HCT116 (cell line): ENCODE measurements at regions not wholly inside any gene's neighbourhood (a gene's known extent, or its start where the extent isn't known, plus 50 kb on each side); places are given as distances from the start of the nearest gene placed in this dataset.

Source experiments
- ATAC-seq: fragments of 200-7000 bp; cut with Tn5 transposase; 2 replicates; pipeline ENCODE4 v1.9.1; 2020; ENCODE audit warnings: mild to moderate bottlenecking, moderate library complexity
- BruUV-seq: library from RNA; stranded (reverse); fragments of 400-500 nt; replicated peaks from 2 replicates; lab custom pipeline; 2021; lab: Mats Ljungman, UMichigan
- CTCF ChIA-PET: fragments of 300-600 bp; sonication (Branson Sonifier 250); formaldehyde crosslinking; loops from one replicate; lab custom pipeline; 2021; ENCODE audit warnings: antibody characterized with exemption; lab: Charles Lee
- POLR2A ChIA-PET: fragments of 300-600, 350-600 bp; sonication (Branson Sonifier 250); formaldehyde crosslinking; loops from one replicate; lab custom pipeline; 2021; ENCODE audit warnings: antibody characterized with exemption; lab: Charles Lee
- RAD21 ChIA-PET, 2 experiments: fragments of 300-600 bp; sonication (Branson Sonifier 250); formaldehyde crosslinking; loops; one replicate each; lab custom pipeline; 2023; ENCODE audit warnings: low total read pairs in 2 of 2; ENCODE audit not compliant: uncharacterized antibody in 2 of 2, unreplicated experiment in 2 of 2, low non-redundant PET in 1 of 2; lab: Charles Lee
- DNase-seq: peaks from one replicate; pipeline ENCODE4 v3.0.0-alpha.2; 2010; ENCODE audit warnings: low read depth, low spot score
- H2AFZ ChIP-seq: fragments of 200-600 bp; shearing (Covaris generic), sonication (generic); 2 replicates; pipeline ENCODE4 v1.6.1; 2017; ENCODE audit warnings: low read depth, mixed run types, mixed read lengths, antibody characterized with exemption, low read length; ENCODE audit not compliant: poor library complexity, severe bottlenecking
- H3K27ac ChIP-seq: 2 replicates; pipeline ENCODE4 v1.5.1; 2012; ENCODE audit warnings: low read depth, low read length
- H3K27me3 ChIP-seq: fragments of 200-600 bp; sonication (generic); 2 replicates; pipeline ENCODE4 v1.6.1; 2016; ENCODE audit warnings: mixed run types, low read length, mixed read lengths; ENCODE audit not compliant: insufficient read depth
- H3K36me3 ChIP-seq, 2 experiments: fragments of 200-500 bp in 1 of 2; fragments of 200-600 bp in 1 of 2; sonication (Bioruptor generic) in 1 of 2; sonication (generic) in 1 of 2; 2 replicates each; pipeline versions ENCODE4 v1.5.1 to v1.6.1; 2014 to 2016; ENCODE audit warnings: low read length in 2 of 2, inconsistent platforms in 1 of 2, mixed read lengths in 1 of 2, mixed run types in 1 of 2; ENCODE audit not compliant: insufficient read depth in 2 of 2, control insufficient read depth in 1 of 2
- H3K4me1 ChIP-seq, 2 experiments: fragments of 200-600 bp in 1 of 2; sonication (generic) in 1 of 2; 2 replicates each; pipeline versions ENCODE4 v1.5.1 to v1.6.1; 2012 to 2017; ENCODE audit warnings: low read length in 2 of 2, inconsistent platforms in 1 of 2, mild to moderate bottlenecking in 1 of 2, mixed read lengths in 1 of 2, mixed run types in 1 of 2, moderate library complexity in 1 of 2; ENCODE audit not compliant: insufficient read depth in 2 of 2, control insufficient read depth in 1 of 2
- H3K4me2 ChIP-seq: fragments of 200-600 bp; sonication (generic); 2 replicates; pipeline ENCODE4 v1.6.1; 2017; ENCODE audit warnings: mixed run types, low read length, mixed read lengths
- H3K4me3 ChIP-seq, 2 experiments: fragments of 200-600 bp in 1 of 2; sonication (generic) in 1 of 2; replicated peaks in 1 of 2; 2 replicates each; pipeline ENCODE4 v1.5.1; 2011 to 2016; ENCODE audit warnings: low read length in 2 of 2, control low read depth in 1 of 2, low read depth in 1 of 2, mild to moderate bottlenecking in 1 of 2, mixed read lengths in 1 of 2, mixed run types in 1 of 2
- H3K79me2 ChIP-seq: fragments of 200-600 bp; sonication (generic); 2 replicates; pipeline ENCODE4 v1.6.1; 2017; ENCODE audit warnings: mild to moderate bottlenecking, mixed run types, low read length, moderate library complexity, mixed read lengths; ENCODE audit not compliant: insufficient read depth
- H3K9ac ChIP-seq: fragments of 200-600 bp; sonication (generic); 2 replicates; pipeline ENCODE4 v1.6.1; 2016; ENCODE audit warnings: low read length, mixed read lengths
- H3K9me2 ChIP-seq: fragments of 200-600 bp; sonication (generic), shearing (Covaris generic); 2 replicates; pipeline ENCODE4 v1.6.1; 2017; ENCODE audit warnings: mixed run types, mild to moderate bottlenecking, moderate library complexity; ENCODE audit not compliant: insufficient read depth
- H3K9me3 ChIP-seq, 2 experiments: fragments of 200-500 bp in 1 of 2; fragments of 200-600 bp in 1 of 2; sonication (Bioruptor generic) in 1 of 2; sonication (generic) in 1 of 2; 2 replicates each; pipeline ENCODE4 v1.6.1; 2014 to 2017; ENCODE audit warnings: low read length in 2 of 2, mixed read lengths in 2 of 2, inconsistent platforms in 1 of 2, low read depth in 1 of 2, mild to moderate bottlenecking in 1 of 2, mixed run types in 1 of 2, moderate library complexity in 1 of 2; ENCODE audit not compliant: control insufficient read depth in 1 of 2, insufficient read depth in 1 of 2
- H4K20me1 ChIP-seq: fragments of 200-600 bp; sonication (generic), shearing (Covaris generic); 2 replicates; pipeline ENCODE4 v1.6.1; 2017; ENCODE audit warnings: mixed run types, mild to moderate bottlenecking, moderate library complexity; ENCODE audit not compliant: insufficient read depth
- CBX3 ChIP-seq: IDR thresholded peaks from 2 replicates; pipeline ENCODE4 v1.6.1; 2012; ENCODE audit warnings: low read depth
- CEBPB ChIP-seq: IDR thresholded peaks from 2 replicates; pipeline ENCODE4 v1.6.1; 2012; ENCODE audit warnings: low read depth
- EGR1 ChIP-seq: IDR thresholded peaks from 2 replicates; pipeline ENCODE4 v1.6.1; 2012; ENCODE audit warnings: low read depth
- EZH2 ChIP-seq: fragments of 200-600 bp; sonication (generic); IDR thresholded peaks from 2 replicates; pipeline ENCODE4 v1.6.1; 2017; ENCODE audit warnings: antibody characterized with exemption, mixed run types
- POLR2A ChIP-seq: IDR thresholded peaks from 2 replicates; pipeline ENCODE4 v1.7.0; 2011; ENCODE audit warnings: borderline replicate concordance; ENCODE audit not compliant: insufficient read depth, insufficient read length; ENCODE audit errors: extremely low read depth
- RAD21 ChIP-seq: IDR thresholded peaks from 2 replicates; pipeline ENCODE4 v1.6.1; 2012; ENCODE audit warnings: low read depth, mild to moderate bottlenecking
- SIN3A ChIP-seq: IDR thresholded peaks from 2 replicates; pipeline ENCODE4 v1.6.1; 2012; ENCODE audit warnings: low read depth
- SP1 ChIP-seq: IDR thresholded peaks from 2 replicates; pipeline ENCODE4 v1.6.1; 2012; ENCODE audit warnings: low read depth
- TCF7L2 ChIP-seq: IDR thresholded peaks from 2 replicates; pipeline ENCODE4 v1.7.0; 2011; ENCODE audit warnings: borderline replicate concordance, inconsistent platforms; ENCODE audit not compliant: insufficient read depth, insufficient read length; ENCODE audit errors: extremely low read depth
- YY1 ChIP-seq: IDR thresholded peaks from 2 replicates; pipeline ENCODE4 v1.6.1; 2011; ENCODE audit warnings: low read length, low read depth, moderate library complexity, mild to moderate bottlenecking; ENCODE audit not compliant: insufficient replicate concordance; ENCODE audit errors: extremely low read depth
- intact Hi-C: fragments of 100-400 bp; cut with micrococcal nuclease; formaldehyde crosslinking; loops from 2 replicates; pipeline ENCODE4 v1.10.0; 2022
- TF ChIP-seq, protein P1 (sequence below), 3 experiments: fragments of 200-600 bp in 1 of 3; sonication (generic) in 1 of 3; IDR thresholded peaks in 2 of 3; conservative IDR thresholded peaks in 1 of 3; 2 replicates each; pipeline ENCODE4 v1.5.1; 2012 to 2017; ENCODE audit warnings: low read depth in 2 of 3, low read length in 2 of 3, antibody characterized with exemption in 1 of 3, borderline replicate concordance in 1 of 3, control low read depth in 1 of 3, mild to moderate bottlenecking in 1 of 3, mixed read lengths in 1 of 3, mixed run types in 1 of 3, moderate library complexity in 1 of 3; ENCODE audit not compliant: insufficient read depth in 1 of 3
- TF ChIP-seq, protein P2 (sequence below): IDR thresholded peaks from 2 replicates; pipeline ENCODE4 v1.6.1; 2012
- TF ChIP-seq, protein P3 (sequence below): IDR thresholded peaks from 2 replicates; pipeline ENCODE4 v1.6.1; 2012

DNA sequence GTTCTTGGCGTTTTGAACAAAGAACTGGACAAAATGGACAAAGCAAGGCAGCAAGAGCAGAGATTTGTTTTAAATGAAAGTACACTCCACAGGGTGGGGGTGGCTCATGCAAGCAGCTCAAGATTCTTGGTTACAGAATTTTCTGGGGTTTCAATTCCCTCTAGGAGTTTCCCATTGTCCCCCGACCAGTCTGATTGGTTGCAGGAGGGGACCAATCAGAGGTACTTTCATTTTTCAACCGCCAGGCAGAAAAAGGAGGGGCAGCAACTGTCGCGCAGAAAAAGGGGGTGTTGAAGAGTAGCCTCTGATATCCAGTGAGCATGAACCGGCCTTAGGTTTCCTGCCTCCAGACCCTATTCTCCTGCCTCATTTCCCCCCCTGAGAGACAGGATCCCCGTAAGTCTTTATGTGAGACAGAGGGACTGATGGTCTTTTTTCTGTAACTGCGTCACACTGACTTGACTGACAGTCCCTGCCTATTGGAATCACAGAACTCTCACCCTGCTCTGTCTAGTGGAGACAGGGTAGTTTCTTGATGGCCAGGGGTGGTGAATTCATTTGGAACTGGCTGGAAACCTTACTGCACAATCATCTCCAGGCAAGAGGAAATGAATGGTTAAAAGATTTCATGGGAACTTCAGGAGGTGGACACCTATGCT is 59.4 kb upstream of the ALOX12 start:
- no peaks in the 10 kb centered on the region for H3K9me2 ChIP-seq
- no peaks in the 10 kb centered on the region for H3K4me1 ChIP-seq
- ChIA-PET RAD21 (no interaction called here), CTCF (no interaction called here), POLR2A (no interaction called here)
- no peak for DNase-seq
- no peaks in the 10 kb centered on the region for H4K20me1 ChIP-seq
- H2AFZ ChIP-seq, result no peak overlapping the region
- H3K4me3 ChIP-seq, result no peak overlapping the region
- intact Hi-C loops, result no loop called here
- H3K79me2 ChIP-seq, result no peaks in the 10 kb centered on the region
- H3K27ac ChIP-seq, result no peak overlapping the region
- no peak for ATAC-seq
- H3K9ac ChIP-seq, result no peak overlapping the region
- no peaks in the 10 kb centered on the region; a peak in 1 of 4 replicates for H3K9me3 ChIP-seq
- TF ChIP-seq CEBPB, result no peak
- no peak for TF ChIP-seq SP1
- TF ChIP-seq CBX3, result no peak
- no peak for TF ChIP-seq SIN3A
- TF ChIP-seq TCF7L2, result no peak
- TF ChIP-seq, protein P1, sequence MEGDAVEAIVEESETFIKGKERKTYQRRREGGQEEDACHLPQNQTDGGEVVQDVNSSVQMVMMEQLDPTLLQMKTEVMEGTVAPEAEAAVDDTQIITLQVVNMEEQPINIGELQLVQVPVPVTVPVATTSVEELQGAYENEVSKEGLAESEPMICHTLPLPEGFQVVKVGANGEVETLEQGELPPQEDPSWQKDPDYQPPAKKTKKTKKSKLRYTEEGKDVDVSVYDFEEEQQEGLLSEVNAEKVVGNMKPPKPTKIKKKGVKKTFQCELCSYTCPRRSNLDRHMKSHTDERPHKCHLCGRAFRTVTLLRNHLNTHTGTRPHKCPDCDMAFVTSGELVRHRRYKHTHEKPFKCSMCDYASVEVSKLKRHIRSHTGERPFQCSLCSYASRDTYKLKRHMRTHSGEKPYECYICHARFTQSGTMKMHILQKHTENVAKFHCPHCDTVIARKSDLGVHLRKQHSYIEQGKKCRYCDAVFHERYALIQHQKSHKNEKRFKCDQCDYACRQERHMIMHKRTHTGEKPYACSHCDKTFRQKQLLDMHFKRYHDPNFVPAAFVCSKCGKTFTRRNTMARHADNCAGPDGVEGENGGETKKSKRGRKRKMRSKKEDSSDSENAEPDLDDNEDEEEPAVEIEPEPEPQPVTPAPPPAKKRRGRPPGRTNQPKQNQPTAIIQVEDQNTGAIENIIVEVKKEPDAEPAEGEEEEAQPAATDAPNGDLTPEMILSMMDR (IDR thresholded peaks at IDR 0.05 in 2 of 3, conservative IDR thresholded peaks at IDR 0.05 in 1 of 3; ENCODE audit: borderline replicate concordance in 1 of 3, insufficient read depth in 1 of 3, low read depth in 2 of 3, low read length in 2 of 3), result no peak
- no peak for TF ChIP-seq POLR2A
- TF ChIP-seq EZH2, result no peak
- TF ChIP-seq, protein P2, sequence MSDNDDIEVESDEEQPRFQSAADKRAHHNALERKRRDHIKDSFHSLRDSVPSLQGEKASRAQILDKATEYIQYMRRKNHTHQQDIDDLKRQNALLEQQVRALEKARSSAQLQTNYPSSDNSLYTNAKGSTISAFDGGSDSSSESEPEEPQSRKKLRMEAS, result no peak
- no peak for TF ChIP-seq RAD21
- TF ChIP-seq EGR1, result no peak
- no peak for TF ChIP-seq YY1
- TF ChIP-seq, protein P3, sequence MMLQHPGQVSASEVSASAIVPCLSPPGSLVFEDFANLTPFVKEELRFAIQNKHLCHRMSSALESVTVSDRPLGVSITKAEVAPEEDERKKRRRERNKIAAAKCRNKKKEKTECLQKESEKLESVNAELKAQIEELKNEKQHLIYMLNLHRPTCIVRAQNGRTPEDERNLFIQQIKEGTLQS, result no peak
- H3K36me3 ChIP-seq, result no peaks in the 10 kb centered on the region
- H3K27me3 ChIP-seq, result no peaks in the 10 kb centered on the region
- H3K4me2 ChIP-seq, result no peak overlapping the region
- BruUV-seq, result no TSS peak
